Ectodermal cell (in vitro differentiated cells): ENCODE measurements at regions not wholly inside any gene's neighbourhood (a gene's known extent, or its start where the extent isn't known, plus 50 kb on each side); places are given as distances from the start of the nearest gene placed in this dataset.

Experiments
- H3K27ac ChIP-seq: 2 replicates; pipeline ENCODE4 v1.7.0; 2013; ENCODE audit warnings: mild to moderate bottlenecking, low read depth, low read length; ENCODE audit not compliant: insufficient read depth, poor library complexity, severe bottlenecking
- H3K27me3 ChIP-seq: 2 replicates; pipeline ENCODE4 v1.7.0; 2013; ENCODE audit warnings: mild to moderate bottlenecking, low read length; ENCODE audit not compliant: insufficient read depth, control insufficient read depth, poor library complexity, severe bottlenecking
- H3K36me3 ChIP-seq: one replicate; pipeline ENCODE4 v1.7.0; 2013; ENCODE audit warnings: low read length; ENCODE audit not compliant: control insufficient read depth, insufficient read depth
- H3K4me1 ChIP-seq: one replicate; pipeline ENCODE4 v1.7.0; 2013; ENCODE audit warnings: low read length; ENCODE audit not compliant: control insufficient read depth, insufficient read depth
- H3K4me3 ChIP-seq: 2 replicates; pipeline ENCODE4 v1.7.0; 2013; ENCODE audit warnings: low read depth, low read length, control low read depth; ENCODE audit not compliant: insufficient read depth
- H3K9me3 ChIP-seq: 2 replicates; pipeline ENCODE4 v1.7.0; 2013; ENCODE audit warnings: mild to moderate bottlenecking, low read length, moderate library complexity; ENCODE audit not compliant: control insufficient read depth
- WGBS, 2 experiments: methylation state at CpG; one replicate each; pipeline ENCODE4 v1.1.7; 2013; ENCODE audit warnings: missing lambda C conversion rate in 2 of 2; 5-methylcytosine and 5-hydroxymethylcytosine counted together

DNA sequence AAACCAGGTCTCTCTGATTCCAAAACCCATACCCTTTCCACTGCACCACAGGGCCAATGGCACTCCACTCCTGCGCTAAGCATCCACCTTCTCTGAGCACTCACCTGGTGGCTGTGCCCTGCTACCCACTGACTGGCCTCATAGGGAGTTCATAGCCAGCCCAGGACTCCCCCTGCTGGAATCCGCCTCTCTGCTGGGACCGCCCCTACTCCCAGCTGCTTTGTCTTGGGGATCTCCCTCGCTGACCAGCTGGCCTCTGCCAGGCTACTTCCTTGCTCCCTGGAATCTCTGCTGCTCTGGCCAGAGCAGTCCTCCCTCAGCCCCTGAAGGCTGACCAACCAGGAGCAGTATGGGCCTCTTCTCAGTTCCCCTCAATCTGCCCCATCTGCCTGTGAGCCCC lies 129.7 kb downstream of the FAXC start:
- Histone ChIP-seq H3K4me3 (no peak overlapping the region), H3K27me3 (no peaks in the 10 kb centered on the region), H3K36me3 (no peaks in the 10 kb centered on the region), H3K9me3 (no peaks in the 10 kb centered on the region), H3K27ac (no peak overlapping the region), H3K4me1 (peaks cover 6% of the 10 kb centered on the region)
- 24 to 30% methylated on average over 4 of the region's 4 CpGs for WGBS, 2 experiments

DNA sequence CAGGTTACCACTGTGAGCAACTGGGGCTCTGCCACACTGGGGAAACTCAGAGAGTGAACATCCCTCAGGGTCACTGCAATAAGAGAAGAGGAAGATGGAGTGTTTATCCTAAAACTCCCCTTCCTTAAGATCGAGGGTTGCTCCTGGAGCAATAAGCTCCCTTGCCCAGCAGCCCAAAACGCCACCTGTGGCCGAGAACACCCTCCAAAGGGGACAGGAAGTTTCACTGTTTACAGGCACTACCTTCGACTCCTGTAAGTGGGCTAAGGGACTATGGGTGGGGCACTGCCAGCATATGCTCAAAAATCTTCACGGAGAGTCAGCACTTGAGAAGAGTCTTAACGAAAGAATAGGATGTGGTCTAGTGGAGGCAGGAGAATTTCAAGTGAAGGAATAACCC lies 132.5 kb downstream of the FAXC start:
- WGBS, 2 experiments: 59 to 62% methylated on average over 6 of the region's 6 CpGs
- no peaks in the 10 kb centered on the region for H3K9me3 ChIP-seq
- H3K4me1 ChIP-seq: peaks cover 6% of the 10 kb centered on the region
- H3K36me3 ChIP-seq: no peaks in the 10 kb centered on the region
- no peak overlapping the region for H3K4me3 ChIP-seq
- H3K27ac ChIP-seq: no peak overlapping the region
- H3K27me3 ChIP-seq: no peaks in the 10 kb centered on the region

DNA sequence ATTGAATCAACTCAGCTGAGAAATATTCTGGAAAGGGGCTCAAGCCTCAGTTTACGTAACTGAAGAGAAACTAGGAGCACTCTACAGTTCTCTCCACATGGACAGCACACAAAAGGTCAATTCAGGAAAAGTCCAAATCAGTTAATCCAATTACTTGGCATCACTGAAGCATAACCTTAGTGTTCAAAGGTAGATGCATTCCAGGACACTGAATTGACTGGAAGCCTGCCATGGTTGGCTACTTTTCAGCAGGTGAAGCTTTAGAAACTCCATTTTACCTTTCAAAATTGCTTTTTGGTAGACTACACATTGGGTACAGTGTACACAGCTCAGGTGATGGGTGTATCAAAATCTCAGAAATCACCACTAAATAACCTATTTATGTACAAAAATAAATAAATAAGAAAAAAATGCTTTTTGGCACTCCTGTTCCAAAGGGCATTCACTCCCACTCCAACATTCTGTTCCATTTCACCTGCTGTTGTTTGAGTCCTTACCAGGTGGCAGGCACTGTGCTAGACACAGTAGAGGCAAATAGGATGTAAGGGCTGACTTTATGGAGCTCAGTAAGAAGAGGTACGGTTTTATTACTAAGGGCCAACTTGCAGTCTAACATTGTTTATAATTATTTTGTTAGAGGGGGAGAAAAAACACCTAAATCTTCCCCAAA lies 153.4 kb downstream of the FAXC start:
- 85 to 93% methylated on average over 2 of the region's 2 CpGs for WGBS, 2 experiments

DNA sequence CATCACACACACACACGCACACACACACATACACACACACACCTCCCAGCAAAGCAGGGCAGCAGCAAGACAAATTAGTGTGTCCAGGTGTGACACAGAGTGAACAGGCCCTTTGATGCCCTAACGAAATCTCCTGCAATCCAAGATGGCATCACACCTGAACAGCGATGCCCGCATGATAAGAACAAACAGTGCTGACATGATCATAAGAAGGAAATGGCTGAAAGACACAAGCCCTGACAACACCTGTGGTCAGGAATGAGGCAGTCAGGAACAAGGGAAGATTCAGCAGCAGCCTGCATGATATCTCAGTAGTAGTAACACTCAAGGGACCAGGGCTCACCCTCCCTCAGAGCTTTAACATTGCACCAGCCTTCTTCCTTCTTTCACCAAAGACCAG lies 156.9 kb downstream of the FAXC start:
- Histone ChIP-seq H3K27ac (no peak overlapping the region), H3K27me3 (no peaks in the 10 kb centered on the region), H3K4me1 (no peaks in the 10 kb centered on the region), H3K9me3 (no peaks in the 10 kb centered on the region), H3K4me3 (no peak overlapping the region), H3K36me3 (no peaks in the 10 kb centered on the region)
- 91 to 96% methylated on average over 4 of the region's 4 CpGs for WGBS, 2 experiments

More for the DNA sequence above, 153.4 kb downstream of the FAXC start:
- no peaks in the 10 kb centered on the region for H3K36me3 ChIP-seq
- no peaks in the 10 kb centered on the region for H3K27me3 ChIP-seq
- H3K4me3 ChIP-seq: no peak overlapping the region
- no peaks in the 10 kb centered on the region for H3K9me3 ChIP-seq
- no peak overlapping the region for H3K27ac ChIP-seq
- H3K4me1 ChIP-seq: no peaks in the 10 kb centered on the region

DNA sequence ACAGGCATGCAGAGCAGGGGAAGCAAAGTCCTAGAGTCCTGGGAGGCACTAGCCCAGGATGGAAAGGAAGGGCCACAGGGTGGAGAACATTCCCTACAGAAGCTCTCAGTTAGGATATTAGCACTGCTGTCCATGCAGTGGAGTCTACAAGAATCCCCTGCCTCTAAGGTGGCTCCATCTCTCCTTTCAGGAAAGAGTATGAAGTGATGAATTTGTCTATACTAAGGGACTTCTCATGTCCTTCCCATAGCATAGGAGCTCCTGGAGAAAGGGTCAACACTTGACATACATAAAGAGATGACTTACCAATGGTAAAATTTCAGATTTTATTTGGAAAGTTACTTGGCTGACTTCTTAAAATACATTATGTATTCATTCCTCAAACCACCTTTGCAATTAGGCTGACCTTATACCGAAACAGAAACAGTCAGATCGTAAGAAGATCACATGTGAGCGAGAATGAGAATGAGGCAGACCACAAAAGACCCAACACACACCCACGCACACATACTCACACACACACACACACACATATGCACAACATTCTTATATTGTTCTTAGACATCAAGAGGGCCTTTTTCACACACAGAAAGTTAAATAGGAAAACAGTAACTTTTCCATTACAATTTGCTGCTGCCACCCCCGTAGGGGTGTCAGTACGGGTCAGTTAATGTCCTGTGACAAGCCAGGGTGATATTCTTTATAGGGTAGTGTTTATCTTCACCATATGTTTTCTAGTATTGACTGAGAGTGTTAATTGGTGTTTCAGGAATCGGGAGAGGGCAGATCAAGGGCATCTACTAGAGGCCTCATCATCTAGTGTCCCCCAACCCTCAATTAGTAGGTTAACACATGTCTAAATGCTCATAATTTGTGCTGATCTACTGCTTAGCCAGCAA lies 159.4 kb downstream of the FAXC start:
- Histone ChIP-seq H3K9me3 (no peaks in the 10 kb centered on the region), H3K4me3 (no peak overlapping the region), H3K27ac (no peak overlapping the region), H3K27me3 (no peaks in the 10 kb centered on the region), H3K36me3 (no peaks in the 10 kb centered on the region), H3K4me1 (no peaks in the 10 kb centered on the region)
- WGBS, 2 experiments: 89 to 95% methylated on average over 6 to 7 of the region's 7 CpGs

DNA sequence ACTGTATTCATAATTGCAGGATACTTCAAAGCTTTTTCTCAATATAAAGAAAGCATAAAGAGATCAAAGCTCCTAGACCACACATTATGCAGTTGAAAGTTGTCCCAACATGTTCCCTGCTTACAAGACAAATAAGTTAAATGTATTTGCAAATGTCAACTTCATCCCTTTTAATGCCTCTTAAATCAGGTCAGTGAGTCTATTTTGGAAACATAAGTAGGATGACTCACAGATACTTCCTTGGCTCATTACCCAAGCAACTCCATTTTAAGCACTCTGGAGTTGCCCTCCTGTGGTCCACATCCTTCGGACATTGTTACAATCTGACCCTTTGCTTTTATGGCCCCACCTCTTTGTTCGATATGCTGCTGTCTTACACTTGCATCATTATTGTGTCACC lies 162.0 kb downstream of the FAXC start:
- Histone ChIP-seq H3K4me1 (no peaks in the 10 kb centered on the region), H3K4me3 (no peak overlapping the region), H3K27ac (no peak overlapping the region), H3K27me3 (no peaks in the 10 kb centered on the region), H3K9me3 (no peaks in the 10 kb centered on the region), H3K36me3 (no peaks in the 10 kb centered on the region)
- WGBS, 2 experiments: 93% methylated on average over 2 of the region's 2 CpGs

DNA sequence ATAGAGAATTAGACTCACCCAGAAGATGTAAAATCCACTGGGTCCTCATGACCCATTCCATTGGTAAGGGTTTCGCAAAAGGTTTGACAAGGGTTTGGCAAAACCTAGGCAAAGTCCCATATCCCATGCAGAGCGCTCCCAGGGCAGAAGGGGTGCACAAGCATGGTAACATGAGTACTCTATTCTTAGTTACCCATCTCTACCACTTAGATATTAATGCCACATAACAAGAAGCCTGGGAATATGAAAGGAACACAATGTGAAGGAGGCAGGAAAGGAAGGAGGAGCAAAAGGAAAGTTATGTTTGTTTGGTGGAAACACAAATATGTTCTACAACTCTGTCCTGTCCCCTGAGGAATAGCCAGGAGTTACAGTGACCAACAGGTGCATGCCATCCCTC lies 163.1 kb downstream of the FAXC start:
- no peak overlapping the region for H3K4me3 ChIP-seq
- WGBS, 2 experiments: 94 to 97% methylated on average over 2 of the region's 2 CpGs
- H3K36me3 ChIP-seq: no peaks in the 10 kb centered on the region
- no peak overlapping the region for H3K27ac ChIP-seq
- no peaks in the 10 kb centered on the region for H3K4me1 ChIP-seq
- H3K27me3 ChIP-seq: no peaks in the 10 kb centered on the region
- H3K9me3 ChIP-seq: no peaks in the 10 kb centered on the region

DNA sequence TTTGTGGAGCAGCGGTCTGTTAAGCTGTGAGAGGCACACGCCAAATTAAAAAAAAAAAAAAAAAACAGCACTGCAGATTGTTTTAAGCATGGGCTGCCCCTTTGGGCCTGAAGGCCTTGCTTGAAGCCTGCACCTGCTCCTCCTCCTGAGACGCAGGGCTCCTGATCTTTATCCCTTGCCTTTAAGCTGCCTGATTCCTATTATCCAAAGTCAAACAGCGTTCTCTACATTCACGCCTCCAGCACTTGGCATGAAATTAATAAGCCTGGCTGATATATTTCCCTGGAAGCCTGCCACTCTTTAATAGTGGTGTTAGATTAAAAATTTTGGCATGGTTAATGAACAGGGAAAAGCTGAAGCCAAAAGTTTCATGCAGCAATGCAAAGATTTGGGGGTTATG lies 163.9 kb downstream of the FAXC start:
- WGBS, 2 experiments: 84 to 93% methylated on average over 5 of the region's 5 CpGs

DNA sequence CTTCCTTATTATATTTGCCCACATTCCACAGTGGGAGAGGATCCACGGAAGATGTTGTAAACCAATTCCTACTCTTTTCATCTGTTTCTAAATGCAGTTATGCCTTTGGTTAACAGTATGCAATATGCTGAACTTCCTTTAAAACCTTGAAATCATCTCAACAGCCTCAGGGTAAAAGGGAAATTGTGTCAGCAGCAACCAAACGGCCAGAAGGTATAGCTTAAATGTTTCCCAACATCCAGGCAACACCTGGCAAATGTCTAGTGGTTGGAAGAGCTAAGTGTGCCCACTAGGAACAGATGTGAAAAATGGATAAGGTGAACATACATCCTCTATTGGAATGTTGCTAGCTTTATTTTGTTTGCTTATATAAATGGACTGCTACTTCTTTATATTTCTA lies 164.8 kb downstream of the FAXC start:
- whole genome bisulfite sequencing, 2 experiments: 88 to 100% methylated on average over 1 to 2 of the region's 2 CpGs
- no peaks in the 10 kb centered on the region for H3K9me3 ChIP-seq
- no peak overlapping the region for H3K27ac ChIP-seq
- H3K27me3 ChIP-seq: no peaks in the 10 kb centered on the region
- no peaks in the 10 kb centered on the region for H3K4me1 ChIP-seq
- H3K36me3 ChIP-seq: no peaks in the 10 kb centered on the region
- no peak overlapping the region for H3K4me3 ChIP-seq

More for the DNA sequence above, 163.9 kb downstream of the FAXC start:
- H3K36me3 ChIP-seq: no peaks in the 10 kb centered on the region
- no peaks in the 10 kb centered on the region for H3K27me3 ChIP-seq
- no peaks in the 10 kb centered on the region for H3K4me1 ChIP-seq
- H3K4me3 ChIP-seq: no peak overlapping the region
- H3K9me3 ChIP-seq: no peaks in the 10 kb centered on the region
- no peak overlapping the region for H3K27ac ChIP-seq

DNA sequence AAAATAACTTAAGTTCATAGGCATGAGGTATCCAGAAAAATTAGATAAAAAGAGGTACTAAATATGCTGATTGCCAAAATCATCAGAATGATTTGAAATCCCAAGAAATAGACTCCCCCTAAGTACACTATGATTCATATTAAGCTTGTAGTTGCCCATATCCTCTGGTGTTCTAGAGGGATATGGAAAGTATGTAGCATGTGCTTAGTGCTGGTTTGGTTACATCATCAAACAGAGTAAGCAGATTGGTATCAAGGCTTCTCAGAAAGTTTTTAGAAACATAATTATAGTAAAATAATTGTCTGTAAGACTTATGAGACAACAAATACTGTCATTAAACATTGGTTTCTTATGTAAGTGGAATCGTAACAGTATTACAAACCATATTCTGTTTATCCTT lies 166.4 kb downstream of the FAXC start:
- WGBS, 2 experiments: 86% methylated on average over 1 of the region's 1 CpG; no CpG with 5 or more reads in 1 of the 2 experiments
- H3K27me3 ChIP-seq: no peaks in the 10 kb centered on the region
- H3K4me3 ChIP-seq: no peak overlapping the region

More for the DNA sequence above, 166.4 kb downstream of the FAXC start:
- Histone ChIP-seq H3K27ac (no peak overlapping the region), H3K36me3 (no peaks in the 10 kb centered on the region), H3K9me3 (no peaks in the 10 kb centered on the region), H3K4me1 (no peaks in the 10 kb centered on the region)
